ENCODE measurements at regions not wholly inside any gene's neighbourhood (a gene's known extent, or its start where the extent isn't known, plus 50 kb on each side); places are given as distances from the start of the nearest gene placed in this dataset.

GRCh38 chr12:65586796-65587195 lies 237.5 kb upstream of the HMGA2 start:
- no peaks in the 10 kb centered on the region for H3K9me3 ChIP-seq (ENCODE audit: control insufficient read depth in 2 of 2, insufficient read depth in 1 of 2, low read length in 1 of 2)
- 98% methylated on average over 1 of the region's 1 CpG for WGBS

GRCh38 chr12:65590318-65590717 lies 234.0 kb upstream of the HMGA2 start:
- no peak for DNase-seq (ENCODE audit: low read depth in 6 of 9, low spot score in 9 of 9)
- WGBS = 86% methylated on average over 4 of the region's 4 CpGs
- H3K4me3 ChIP-seq (ENCODE audit: low read length in 2 of 2) = no peak overlapping the region
- H3K36me3 ChIP-seq (ENCODE audit: control insufficient read depth in 2 of 2, insufficient read depth in 2 of 2, low read length in 1 of 2) = no peaks in the 10 kb centered on the region
- H3K9me3 ChIP-seq (ENCODE audit: control insufficient read depth in 2 of 2, insufficient read depth in 1 of 2, low read length in 1 of 2) = no peaks in the 10 kb centered on the region
- H3K27me3 ChIP-seq (ENCODE audit: control insufficient read depth in 2 of 2, insufficient read depth in 1 of 2, low read length in 1 of 2) = no peaks in the 10 kb centered on the region
- no peaks in the 10 kb centered on the region for H3K4me1 ChIP-seq (ENCODE audit: control insufficient read depth in 2 of 2, insufficient read depth in 2 of 2, low read length in 2 of 2)
- H3K27ac ChIP-seq (ENCODE audit: low read depth in 1 of 2, low read length in 1 of 2) = no peak overlapping the region

More at GRCh38 chr12:65586796-65587195, 237.5 kb upstream of the HMGA2 start:
- H3K27ac ChIP-seq (ENCODE audit: low read depth in 1 of 2, low read length in 1 of 2) = no peak overlapping the region
- DNase-seq (ENCODE audit: low read depth in 6 of 9, low spot score in 9 of 9) = no peak
- no peak overlapping the region for H3K4me3 ChIP-seq (ENCODE audit: low read length in 2 of 2)
- no peaks in the 10 kb centered on the region for H3K4me1 ChIP-seq (ENCODE audit: control insufficient read depth in 2 of 2, insufficient read depth in 2 of 2, low read length in 2 of 2)
- H3K36me3 ChIP-seq (ENCODE audit: control insufficient read depth in 2 of 2, insufficient read depth in 2 of 2, low read length in 1 of 2) = no peaks in the 10 kb centered on the region
- H3K27me3 ChIP-seq (ENCODE audit: control insufficient read depth in 2 of 2, insufficient read depth in 1 of 2, low read length in 1 of 2) = no peaks in the 10 kb centered on the region

- Histone ChIP-seq H3K4me1 (ENCODE audit: control insufficient read depth in 2 of 2, insufficient read depth in 2 of 2, low read length in 2 of 2) (no peaks in the 10 kb centered on the region), H3K27ac (ENCODE audit: low read depth in 1 of 2, low read length in 1 of 2) (no peak overlapping the region), H3K4me3 (ENCODE audit: low read length in 2 of 2) (no peak overlapping the region), H3K9me3 (ENCODE audit: control insufficient read depth in 2 of 2, insufficient read depth in 1 of 2, low read length in 1 of 2) (no peaks in the 10 kb centered on the region), H3K27me3 (ENCODE audit: control insufficient read depth in 2 of 2, insufficient read depth in 1 of 2, low read length in 1 of 2) (no peaks in the 10 kb centered on the region), H3K36me3 (ENCODE audit: control insufficient read depth in 2 of 2, insufficient read depth in 2 of 2, low read length in 1 of 2) (no peaks in the 10 kb centered on the region)
- WGBS = 97% methylated on average over 3 of the region's 3 CpGs
- DNase-seq (ENCODE audit: low read depth in 6 of 9, low spot score in 9 of 9) = no peak
Measured at GRCh38 chr12:65592416-65592815, 231.9 kb upstream of the HMGA2 start.

GRCh38 chr12:65593239-65593701 lies 231.0 kb upstream of the HMGA2 start:
- WGBS = 97% methylated on average over 2 of the region's 2 CpGs
- no peaks in the 10 kb centered on the region for H3K9me3 ChIP-seq (ENCODE audit: control insufficient read depth in 2 of 2, insufficient read depth in 1 of 2, low read length in 1 of 2)
- H3K27ac ChIP-seq (ENCODE audit: low read depth in 1 of 2, low read length in 1 of 2) = no peak overlapping the region
- no peak overlapping the region for H3K4me3 ChIP-seq (ENCODE audit: low read length in 2 of 2)
- no peaks in the 10 kb centered on the region for H3K4me1 ChIP-seq (ENCODE audit: control insufficient read depth in 2 of 2, insufficient read depth in 2 of 2, low read length in 2 of 2)
- DNase-seq (ENCODE audit: low read depth in 6 of 9, low spot score in 9 of 9) = no peak
- H3K27me3 ChIP-seq (ENCODE audit: control insufficient read depth in 2 of 2, insufficient read depth in 1 of 2, low read length in 1 of 2) = no peaks in the 10 kb centered on the region
- no peaks in the 10 kb centered on the region for H3K36me3 ChIP-seq (ENCODE audit: control insufficient read depth in 2 of 2, insufficient read depth in 2 of 2, low read length in 1 of 2)

GRCh38 chr12:65594409-65594808 lies 229.9 kb upstream of the HMGA2 start:
- Histone ChIP-seq H3K4me3 (ENCODE audit: low read length in 2 of 2) (no peak overlapping the region), H3K27me3 (ENCODE audit: control insufficient read depth in 2 of 2, insufficient read depth in 1 of 2, low read length in 1 of 2) (no peaks in the 10 kb centered on the region), H3K9me3 (ENCODE audit: control insufficient read depth in 2 of 2, insufficient read depth in 1 of 2, low read length in 1 of 2) (no peaks in the 10 kb centered on the region), H3K36me3 (ENCODE audit: control insufficient read depth in 2 of 2, insufficient read depth in 2 of 2, low read length in 1 of 2) (no peaks in the 10 kb centered on the region), H3K27ac (ENCODE audit: low read depth in 1 of 2, low read length in 1 of 2) (no peak overlapping the region), H3K4me1 (ENCODE audit: control insufficient read depth in 2 of 2, insufficient read depth in 2 of 2, low read length in 2 of 2) (no peaks in the 10 kb centered on the region)
- 86% methylated on average over 5 of the region's 5 CpGs for WGBS
- no peak for DNase-seq (ENCODE audit: low read depth in 6 of 9, low spot score in 9 of 9)

GRCh38 chr12:65595016-65595560 lies 229.2 kb upstream of the HMGA2 start:
- H3K27me3 ChIP-seq (ENCODE audit: control insufficient read depth in 2 of 2, insufficient read depth in 1 of 2, low read length in 1 of 2) = no peaks in the 10 kb centered on the region
- no peaks in the 10 kb centered on the region for H3K4me1 ChIP-seq (ENCODE audit: control insufficient read depth in 2 of 2, insufficient read depth in 2 of 2, low read length in 2 of 2)
- no peaks in the 10 kb centered on the region for H3K9me3 ChIP-seq (ENCODE audit: control insufficient read depth in 2 of 2, insufficient read depth in 1 of 2, low read length in 1 of 2)
- H3K4me3 ChIP-seq (ENCODE audit: low read length in 2 of 2) = no peak overlapping the region
- no peak for DNase-seq (ENCODE audit: low read depth in 6 of 9, low spot score in 9 of 9)
- no peak overlapping the region for H3K27ac ChIP-seq (ENCODE audit: low read depth in 1 of 2, low read length in 1 of 2)
- no peaks in the 10 kb centered on the region for H3K36me3 ChIP-seq (ENCODE audit: control insufficient read depth in 2 of 2, insufficient read depth in 2 of 2, low read length in 1 of 2)
- 98% methylated on average over 8 of the region's 8 CpGs for WGBS

GRCh38 chr12:65596514-65597091 lies 227.7 kb upstream of the HMGA2 start:
- Histone ChIP-seq H3K4me1 (ENCODE audit: control insufficient read depth in 2 of 2, insufficient read depth in 2 of 2, low read length in 2 of 2) (no peaks in the 10 kb centered on the region), H3K9me3 (ENCODE audit: control insufficient read depth in 2 of 2, insufficient read depth in 1 of 2, low read length in 1 of 2) (no peaks in the 10 kb centered on the region), H3K27ac (ENCODE audit: low read depth in 1 of 2, low read length in 1 of 2) (no peak overlapping the region), H3K27me3 (ENCODE audit: control insufficient read depth in 2 of 2, insufficient read depth in 1 of 2, low read length in 1 of 2) (no peaks in the 10 kb centered on the region), H3K4me3 (ENCODE audit: low read length in 2 of 2) (no peak overlapping the region), H3K36me3 (ENCODE audit: control insufficient read depth in 2 of 2, insufficient read depth in 2 of 2, low read length in 1 of 2) (no peaks in the 10 kb centered on the region)
- 95% methylated on average over 3 of the region's 3 CpGs for WGBS
- DNase-seq (ENCODE audit: low read depth in 6 of 9, low spot score in 9 of 9) = no peak

GRCh38 chr12:65597527-65597926 lies 226.8 kb upstream of the HMGA2 start:
- no peaks in the 10 kb centered on the region for H3K27me3 ChIP-seq (ENCODE audit: control insufficient read depth in 2 of 2, insufficient read depth in 1 of 2, low read length in 1 of 2)
- no peak for DNase-seq (ENCODE audit: low read depth in 6 of 9, low spot score in 9 of 9)
- H3K27ac ChIP-seq (ENCODE audit: low read depth in 1 of 2, low read length in 1 of 2) = no peak overlapping the region
- no peak overlapping the region for H3K4me3 ChIP-seq (ENCODE audit: low read length in 2 of 2)
- H3K36me3 ChIP-seq (ENCODE audit: control insufficient read depth in 2 of 2, insufficient read depth in 2 of 2, low read length in 1 of 2) = no peaks in the 10 kb centered on the region
- no peaks in the 10 kb centered on the region for H3K9me3 ChIP-seq (ENCODE audit: control insufficient read depth in 2 of 2, insufficient read depth in 1 of 2, low read length in 1 of 2)
- peaks cover 0 to under 1% of the 10 kb centered on the region in 2 donors for H3K4me1 ChIP-seq (ENCODE audit: control insufficient read depth in 2 of 2, insufficient read depth in 2 of 2, low read length in 2 of 2)

- H3K27ac ChIP-seq (ENCODE audit: low read depth in 1 of 2, low read length in 1 of 2) = no peak overlapping the region
- WGBS = 96% methylated on average over 1 of the region's 1 CpG
- H3K36me3 ChIP-seq (ENCODE audit: control insufficient read depth in 2 of 2, insufficient read depth in 2 of 2, low read length in 1 of 2) = no peaks in the 10 kb centered on the region
Measured at GRCh38 chr12:65598688-65599087, 225.6 kb upstream of the HMGA2 start.

More at GRCh38 chr12:65598688-65599087, 225.6 kb upstream of the HMGA2 start:
- no peak for DNase-seq (ENCODE audit: low read depth in 6 of 9, low spot score in 9 of 9)
- no peaks in the 10 kb centered on the region for H3K27me3 ChIP-seq (ENCODE audit: control insufficient read depth in 2 of 2, insufficient read depth in 1 of 2, low read length in 1 of 2)
- no peak overlapping the region for H3K4me3 ChIP-seq (ENCODE audit: low read length in 2 of 2)
- H3K4me1 ChIP-seq (ENCODE audit: control insufficient read depth in 2 of 2, insufficient read depth in 2 of 2, low read length in 2 of 2) = peaks cover 0 to 2% of the 10 kb centered on the region in 2 donors
- no peaks in the 10 kb centered on the region for H3K9me3 ChIP-seq (ENCODE audit: control insufficient read depth in 2 of 2, insufficient read depth in 1 of 2, low read length in 1 of 2)

All from thymus (tissue), 11 donors.